Osteocyte (in vitro differentiated cells): ENCODE measurements at regions not wholly inside any gene's neighbourhood (a gene's known extent, or its start where the extent isn't known, plus 50 kb on each side); places are given as distances from the start of the nearest gene placed in this dataset.
"Not testable (repeated sequence)": the region's sequence is repeated elsewhere in the genome, so short reads cannot be mapped to it uniquely, and the experiment has no call there.

Source experiments
- DNase-seq: peaks from one replicate; pipeline ENCODE4 v3.0.0; 2021; ENCODE audit warnings: mixed read lengths; ENCODE audit not compliant: unreplicated experiment; ENCODE audit errors: extremely low spot score
- H3K27ac Mint-ChIP-seq: one replicate; pipeline ENCODE4 v1.8.0; 2021; ENCODE audit warnings: mild to moderate bottlenecking, mixed read lengths; ENCODE audit not compliant: unreplicated experiment
- H3K27me3 Mint-ChIP-seq: one replicate; pipeline ENCODE4 v1.8.0; 2021; ENCODE audit warnings: mixed read lengths; ENCODE audit not compliant: unreplicated experiment
- H3K36me3 Mint-ChIP-seq: one replicate; pipeline ENCODE4 v1.8.0; 2021; ENCODE audit warnings: mixed read lengths; ENCODE audit not compliant: unreplicated experiment
- H3K4me1 Mint-ChIP-seq: one replicate; pipeline ENCODE4 v1.8.0; 2021; ENCODE audit warnings: mixed read lengths; ENCODE audit not compliant: unreplicated experiment
- H3K4me3 Mint-ChIP-seq: one replicate; pipeline ENCODE4 v1.8.0; 2021; ENCODE audit warnings: mild to moderate bottlenecking, moderate library complexity, mixed read lengths; ENCODE audit not compliant: unreplicated experiment
- H3K9me3 Mint-ChIP-seq: one replicate; pipeline ENCODE4 v1.8.0; 2021; ENCODE audit warnings: mixed read lengths; ENCODE audit not compliant: unreplicated experiment
- CTCF ChIP-seq: fragments of 200-600 bp; sonication (generic); IDR thresholded peaks from 2 replicates; pipeline ENCODE4 v1.5.0; 2021; ENCODE audit warnings: antibody characterized with exemption, mild to moderate bottlenecking, moderate library complexity

GRCh38 chr1:96886474-96886873 lies 164.9 kb downstream of the PTBP2 start:
- peaks cover under 1% of the 10 kb centered on the region for H3K36me3 Mint-ChIP-seq
- TF ChIP-seq CTCF, result no peak
- no peak overlapping the region for H3K4me3 Mint-ChIP-seq
- H3K9me3 Mint-ChIP-seq, result peaks cover 16% of the 10 kb centered on the region
- H3K4me1 Mint-ChIP-seq, result peaks cover 12% of the 10 kb centered on the region
- no peak overlapping the region for H3K27ac Mint-ChIP-seq
- H3K27me3 Mint-ChIP-seq, result peaks cover 30% of the 10 kb centered on the region
- DNase-seq, result no peak

DNA sequence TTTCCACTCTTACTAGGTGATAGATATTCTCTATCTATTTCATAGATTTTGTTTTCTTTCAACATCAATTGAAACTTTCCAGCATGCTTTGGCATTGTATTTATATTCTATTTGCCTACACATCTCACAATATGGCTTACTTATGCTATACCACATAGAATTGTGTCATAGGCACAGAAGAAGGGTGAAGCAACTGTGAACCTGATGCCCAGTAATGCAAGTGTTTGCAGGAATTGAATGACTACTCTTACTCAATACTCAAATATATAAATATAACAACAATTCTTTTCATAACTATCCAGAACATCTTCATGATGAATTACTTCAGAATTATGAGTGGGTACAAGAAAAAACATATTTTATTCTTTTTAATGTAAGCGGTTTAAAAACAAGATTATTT lies 165.9 kb downstream of the PTBP2 start:
- Mint-ChIP-seq H3K4me1 (peaks cover 4% of the 10 kb centered on the region), H3K36me3 (peaks cover 5% of the 10 kb centered on the region), H3K27ac (no peak overlapping the region), H3K4me3 (no peak overlapping the region), H3K9me3 (peaks cover 22% of the 10 kb centered on the region), H3K27me3 (peaks cover 36% of the 10 kb centered on the region)
- TF ChIP-seq CTCF, result no peak
- no peak for DNase-seq

DNA sequence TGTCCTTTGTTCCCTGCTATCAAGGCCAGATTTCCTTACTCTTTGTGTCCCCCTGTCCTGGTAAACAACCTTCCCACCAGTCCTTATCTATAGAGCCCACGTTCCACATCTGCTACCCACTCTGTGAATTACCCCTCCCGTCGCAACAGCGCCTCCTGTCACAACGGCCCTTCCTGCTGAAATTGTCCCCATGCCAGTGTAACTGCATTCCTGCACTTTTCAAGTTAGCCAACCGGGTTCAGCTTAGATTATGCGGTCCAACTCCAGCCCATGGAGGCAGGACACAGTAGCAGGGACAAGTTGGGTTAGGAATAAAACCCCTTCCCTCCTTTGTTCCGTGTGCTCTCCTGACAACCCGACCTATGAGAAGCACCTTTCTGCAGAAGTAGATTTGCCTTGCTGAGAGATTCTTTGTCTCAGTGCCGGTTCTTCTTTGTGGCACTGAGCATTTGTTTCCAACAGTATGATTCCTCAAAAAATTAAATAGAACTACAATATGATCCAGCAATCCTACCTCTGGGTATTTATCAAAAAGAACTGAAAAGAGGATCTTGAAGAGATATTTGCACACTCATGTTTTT lies 180.3 kb downstream of the PTBP2 start:
- Mint-ChIP-seq H3K4me3 (no peak overlapping the region), H3K27me3 (peaks cover 23% of the 10 kb centered on the region), H3K36me3 (peaks cover 4% of the 10 kb centered on the region), H3K27ac (no peak overlapping the region), H3K4me1 (no peaks in the 10 kb centered on the region), H3K9me3 (peaks cover 15% of the 10 kb centered on the region)
- no peak for TF ChIP-seq CTCF
- no peak for DNase-seq

- Mint-ChIP-seq H3K4me3 (no peak overlapping the region), H3K9me3 (peaks cover 3% of the 10 kb centered on the region), H3K27ac (no peak overlapping the region), H3K27me3 (peaks cover 3% of the 10 kb centered on the region), H3K4me1 (peaks cover 7% of the 10 kb centered on the region), H3K36me3 (no peaks in the 10 kb centered on the region)
- no peak for TF ChIP-seq CTCF
- no peak for DNase-seq
Measured at GRCh38 chr1:96912248-96912647, 190.7 kb downstream of the PTBP2 start.

DNA sequence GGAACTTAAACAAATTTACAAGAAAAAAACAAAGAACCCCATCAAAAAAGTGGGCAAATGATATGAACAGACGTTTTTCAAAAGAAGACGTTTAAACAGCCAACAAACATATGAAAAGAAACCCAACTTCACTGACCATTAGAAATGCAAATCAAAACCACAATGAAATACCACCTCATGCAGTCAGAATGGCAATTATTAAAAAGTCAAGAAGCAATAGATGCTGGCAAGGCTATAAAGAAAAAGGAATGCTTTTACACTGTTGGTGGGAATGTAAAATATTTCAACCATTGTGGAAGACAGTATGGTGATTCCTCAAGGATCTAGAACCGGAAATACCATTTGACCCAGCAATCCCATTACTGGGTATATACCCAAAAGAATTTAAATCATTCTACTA lies 194.1 kb downstream of the PTBP2 start:
- not testable (repeated sequence) for DNase-seq, H3K4me3 Mint-ChIP-seq

GRCh38 chr1:96918406-96918805 lies 196.8 kb downstream of the PTBP2 start:
- H3K27ac Mint-ChIP-seq, result no peak overlapping the region
- no peak for TF ChIP-seq CTCF
- no peak overlapping the region for H3K4me3 Mint-ChIP-seq
- peaks cover 7% of the 10 kb centered on the region for H3K36me3 Mint-ChIP-seq
- peaks cover 12% of the 10 kb centered on the region for H3K9me3 Mint-ChIP-seq
- H3K27me3 Mint-ChIP-seq, result peaks cover 9% of the 10 kb centered on the region
- no peak for DNase-seq
- peaks cover 18% of the 10 kb centered on the region for H3K4me1 Mint-ChIP-seq

More for the DNA sequence above, 194.1 kb downstream of the PTBP2 start:
- H3K36me3 Mint-ChIP-seq, H3K9me3 Mint-ChIP-seq, H3K27ac Mint-ChIP-seq, H3K27me3 Mint-ChIP-seq: not testable (repeated sequence)
- H3K4me1 Mint-ChIP-seq, result peaks cover 18% of the 10 kb centered on the region
